OCI-LY1 (cell line): ENCODE measurements at regions not wholly inside any gene's neighbourhood (a gene's known extent, or its start where the extent isn't known, plus 50 kb on each side); places are given as distances from the start of the nearest gene placed in this dataset.

ENCODE experiments used
- CTCF ChIP-seq: fragments of 200-600 bp; sonication (generic), shearing (Covaris generic); IDR thresholded peaks from 2 replicates; pipeline ENCODE4 v1.5.1; 2017; ENCODE audit warnings: mild to moderate bottlenecking, antibody characterized with exemption, low read length, moderate library complexity, mixed read lengths
- EZH2 ChIP-seq: fragments of 200-600 bp; sonication (generic), shearing (Covaris generic); IDR thresholded peaks from 2 replicates; pipeline ENCODE4 v1.8.0; 2017; ENCODE audit warnings: borderline replicate concordance, mixed run types, mild to moderate bottlenecking, antibody characterized with exemption, low read length, moderate library complexity, mixed read lengths

DNA sequence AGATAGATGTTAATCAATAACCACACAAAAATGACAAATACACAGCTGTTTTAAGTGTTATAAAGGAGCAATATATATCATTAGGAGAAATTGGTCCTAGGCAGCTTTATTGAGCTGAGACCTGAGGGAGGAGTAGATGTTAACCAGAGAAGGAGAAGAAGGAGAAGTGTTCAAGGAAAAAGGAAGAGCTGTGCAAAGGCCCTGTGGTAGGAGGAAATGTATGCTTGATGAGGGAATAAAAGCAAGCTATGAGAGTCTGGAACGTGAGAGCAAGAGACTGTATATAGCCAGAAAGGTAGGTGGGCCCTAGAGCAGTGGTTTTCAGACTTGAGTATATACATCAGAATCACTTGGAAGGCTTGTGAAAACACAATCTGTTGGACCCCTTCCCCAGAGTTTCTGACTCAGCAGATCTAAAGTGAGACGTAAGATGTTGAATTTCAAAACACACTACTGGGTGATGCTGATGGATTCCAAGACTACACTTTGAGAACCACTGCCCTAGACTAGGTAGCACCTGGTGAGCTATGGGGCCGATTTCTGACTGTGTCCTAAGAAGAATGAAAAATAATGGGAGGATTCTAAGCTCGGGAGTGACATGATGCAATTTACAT is 342.3 kb upstream of the ADAMTS9 start:
- TF ChIP-seq CTCF (no peak), EZH2 (no peak)
